Amygdala (tissue), 56 donors: ENCODE measurements at regions not wholly inside any gene's neighbourhood (a gene's known extent, or its start where the extent isn't known, plus 50 kb on each side); places are given as distances from the start of the nearest gene placed in this dataset.

Experiments
- DNase-seq, 56 donors: peaks; one replicate each; lab custom pipeline; 2025; lab: John Stamatoyannopoulos, UW

DNA sequence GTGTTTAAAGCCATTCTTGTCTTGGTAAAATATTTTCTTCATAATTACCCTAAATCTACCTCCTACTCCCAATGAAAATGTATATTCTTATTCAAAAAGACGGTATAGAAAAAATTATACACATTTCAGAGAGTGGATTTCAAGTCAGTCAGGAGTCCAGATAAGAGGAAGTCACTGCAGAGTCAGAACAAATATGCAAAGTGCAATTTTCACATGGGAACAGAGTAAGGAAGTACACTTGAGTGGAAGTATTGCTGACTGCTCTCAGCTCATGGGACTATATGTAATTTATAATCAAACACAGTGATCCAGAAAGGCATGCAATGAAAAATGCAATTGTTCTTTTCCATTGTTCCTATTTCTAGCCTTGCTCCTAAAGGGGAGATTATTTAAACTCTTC, 1128.0 kb downstream of the AACS start:
- no peak for DNase-seq

DNA sequence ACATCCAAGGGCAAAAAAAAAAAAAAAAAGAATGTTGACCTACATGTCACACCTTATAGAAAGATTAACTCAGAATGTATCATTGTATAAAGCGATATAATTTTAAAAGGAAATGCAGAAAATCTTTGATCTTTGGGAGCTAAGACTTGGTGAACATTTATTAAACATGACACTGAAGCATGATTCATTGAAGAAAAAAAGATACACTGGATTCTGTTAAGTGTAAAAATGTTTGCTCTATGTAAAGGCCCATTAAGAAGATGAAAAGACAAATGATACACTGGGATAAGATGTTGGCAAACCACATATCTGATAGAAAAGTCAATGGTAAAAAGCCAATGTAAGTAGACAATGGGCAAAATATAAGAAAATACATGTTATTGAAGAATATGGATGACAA, 1131.0 kb downstream of the AACS start:
- DNase-seq, result no peak

GRCh38 chr12:126198516-126198915, 1133.3 kb downstream of the AACS start:
- DNase-seq, result no peak

DNA sequence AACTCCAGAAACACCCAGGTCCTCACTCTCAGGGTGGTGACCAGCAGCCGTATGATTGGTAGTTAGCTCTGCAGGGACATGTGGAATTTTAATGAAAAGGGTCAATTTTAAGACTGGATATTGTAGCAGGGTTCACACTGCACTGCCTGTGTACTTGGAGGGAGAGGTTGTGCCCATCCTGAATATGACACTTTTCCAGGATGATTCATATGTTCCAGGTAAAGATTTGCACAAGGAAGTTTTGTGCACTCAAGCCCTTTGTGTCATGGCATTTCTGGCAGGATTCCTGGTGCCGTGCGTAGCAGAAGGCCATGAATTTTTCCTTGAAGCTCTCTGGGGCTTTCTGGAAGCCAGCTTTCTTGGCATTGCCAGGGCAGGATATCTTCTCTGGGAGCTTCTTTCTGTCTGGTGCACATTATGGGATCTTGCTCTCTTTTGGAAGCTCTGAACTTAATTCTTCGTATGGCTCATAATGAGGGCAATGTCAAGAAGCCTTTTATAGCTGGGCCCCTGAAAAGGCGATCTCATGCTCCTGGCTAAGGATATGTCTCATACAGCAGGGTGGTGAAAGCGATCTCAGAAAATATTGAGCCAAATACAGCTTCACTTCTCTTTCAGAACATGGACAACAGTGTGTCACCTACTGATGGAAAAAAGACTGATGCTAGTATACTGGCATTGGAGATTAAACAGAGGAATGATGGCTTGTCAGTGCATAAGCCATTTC, 1133.9 kb downstream of the AACS start:
- no peak for DNase-seq

GRCh38 chr12:126201981-126202537, 1136.8 kb downstream of the AACS start:
- DNase-seq, result no peak

DNA sequence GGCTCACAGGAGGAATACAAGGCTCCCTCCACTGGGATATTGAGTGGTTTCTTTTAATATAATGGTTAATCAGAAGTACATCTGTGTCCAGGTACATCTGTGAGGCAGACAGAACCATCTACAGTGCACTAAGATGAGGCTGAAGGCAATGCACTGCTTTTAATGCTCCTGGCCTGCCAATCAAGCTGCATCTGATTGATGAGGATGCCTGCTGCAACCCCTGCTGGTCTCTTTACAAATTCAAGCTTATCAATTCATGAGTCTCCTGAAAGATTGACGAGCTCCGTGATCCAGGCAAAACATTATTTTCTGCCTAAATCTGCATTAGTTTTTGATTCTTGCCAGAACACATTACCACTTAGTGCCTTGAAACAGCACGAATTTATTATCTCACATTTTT, 1139.1 kb downstream of the AACS start:
- no peak for DNase-seq

- DNase-seq, result no peak
These were observed 1144.8 kb downstream of the AACS start for GRCh38 chr12:126210026-126210425.

- no peak for DNase-seq
These were observed 1145.2 kb downstream of the AACS start for GRCh38 chr12:126210448-126210847.

DNA sequence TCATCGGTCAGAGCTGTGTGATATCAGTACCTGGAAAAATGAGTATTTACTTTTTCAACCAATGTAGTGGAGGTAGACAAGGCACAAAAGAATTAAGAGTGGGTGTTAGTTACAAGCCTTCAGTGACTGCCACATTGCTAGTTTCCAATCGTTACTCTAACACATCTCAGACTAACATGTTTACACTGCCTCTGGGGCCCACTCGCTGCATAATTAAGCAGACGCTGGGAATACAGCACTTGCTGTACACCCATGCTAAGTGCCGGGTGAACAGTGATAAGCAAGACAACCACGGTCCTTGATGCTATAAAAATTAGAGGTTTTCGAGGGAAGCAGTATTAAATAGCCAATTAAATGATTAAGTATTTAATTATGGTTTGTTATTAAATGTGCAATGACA, 1147.6 kb downstream of the AACS start:
- no peak for DNase-seq

DNA sequence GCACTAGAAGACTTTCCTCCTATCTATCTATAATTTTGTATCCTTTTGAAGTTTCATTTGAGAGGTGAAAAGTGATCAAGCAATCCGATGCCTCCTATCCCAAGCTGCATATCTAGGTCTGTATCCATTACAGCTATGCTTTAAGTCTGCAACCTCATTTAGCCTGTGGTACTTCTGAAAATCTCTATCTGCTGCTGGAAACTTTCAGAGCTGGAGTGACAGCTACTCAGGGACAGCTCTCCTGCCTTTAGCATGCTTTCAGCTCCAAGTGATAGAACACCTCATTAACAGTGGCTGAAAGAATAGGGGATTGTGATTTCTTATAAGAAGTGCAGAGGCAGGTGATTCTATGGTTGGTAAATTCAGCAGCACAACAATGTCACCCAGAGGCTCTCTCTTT, 1153.5 kb downstream of the AACS start:
- no peak for DNase-seq

DNA sequence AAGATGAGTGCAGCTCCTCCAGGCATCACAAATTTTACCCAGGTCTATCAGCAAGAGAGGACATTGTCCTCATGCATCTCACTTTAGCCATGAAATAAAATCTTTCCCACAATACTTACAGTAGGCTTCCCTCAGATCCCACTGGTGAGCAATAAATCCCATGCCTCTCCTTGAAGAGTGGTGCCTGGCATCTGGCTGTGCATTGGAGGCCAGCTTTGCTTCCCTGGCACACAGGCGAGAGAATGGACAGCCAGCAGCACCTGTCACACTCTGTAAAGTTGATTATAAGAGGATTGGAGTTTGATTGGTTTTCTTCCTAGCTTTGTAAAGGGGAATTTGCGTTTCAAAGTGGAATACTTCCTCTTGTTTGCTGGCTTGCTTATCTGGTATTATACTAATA, 1153.9 kb downstream of the AACS start:
- DNase-seq, result no peak

DNA sequence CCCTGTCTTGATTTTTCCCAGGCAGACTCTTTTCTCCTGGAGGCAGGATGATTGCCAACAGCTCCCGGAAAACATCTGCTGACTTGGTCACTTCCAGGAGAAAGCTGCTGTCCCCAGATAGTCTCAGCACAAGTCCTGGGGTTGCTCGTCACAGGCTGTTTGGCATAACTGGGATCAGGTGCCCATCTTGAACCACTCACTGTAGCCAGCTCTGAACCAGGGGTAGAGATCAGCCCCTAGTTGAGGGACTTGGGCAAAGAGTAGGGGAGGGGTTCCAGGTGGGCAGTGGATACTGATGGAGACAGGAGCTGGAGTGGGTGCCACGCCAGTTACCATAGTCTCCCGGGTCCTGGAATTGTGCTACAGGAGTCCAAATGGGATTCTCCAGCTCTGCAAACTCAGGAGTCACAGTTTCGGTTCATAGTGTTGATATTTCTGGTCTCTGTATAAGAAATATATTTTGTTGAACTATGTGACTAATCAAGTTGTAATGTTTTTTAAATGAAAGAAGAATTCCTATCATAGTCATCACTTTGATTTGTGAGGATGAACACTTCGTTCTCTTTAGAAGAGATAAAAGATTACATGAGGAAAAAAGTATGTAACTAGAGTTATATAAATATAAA, 1154.5 kb downstream of the AACS start:
- DNase-seq, result no peak

- no peak for DNase-seq
These were observed 1158.8 kb downstream of the AACS start for GRCh38 chr12:126224032-126224431.

- no peak for DNase-seq
These were observed 1163.7 kb downstream of the AACS start for GRCh38 chr12:126228936-126229335.

DNA sequence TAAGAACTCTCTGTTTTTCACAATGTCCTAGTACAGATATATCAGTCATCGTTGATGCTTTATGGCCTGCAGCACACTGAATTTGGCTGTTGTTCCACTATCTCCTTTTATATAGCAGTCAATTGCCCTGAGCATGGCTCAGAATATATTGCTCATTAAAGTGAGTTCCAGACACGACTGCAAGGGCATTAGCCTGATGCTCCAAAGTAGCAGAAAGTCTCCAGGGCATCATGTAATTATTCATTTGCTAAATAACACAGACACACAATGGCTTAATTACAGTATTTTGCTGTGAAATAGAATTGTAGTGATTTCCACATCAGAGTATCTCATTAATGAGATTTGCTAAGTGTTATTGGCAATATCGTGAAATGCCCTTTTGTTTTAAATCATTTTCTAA, 1167.5 kb downstream of the AACS start:
- no peak for DNase-seq

- DNase-seq, result no peak
These were observed 1168.4 kb downstream of the AACS start for GRCh38 chr12:126233625-126234024.

- DNase-seq, result no peak
These were observed 1178.7 kb downstream of the AACS start for GRCh38 chr12:126243814-126244440.

DNA sequence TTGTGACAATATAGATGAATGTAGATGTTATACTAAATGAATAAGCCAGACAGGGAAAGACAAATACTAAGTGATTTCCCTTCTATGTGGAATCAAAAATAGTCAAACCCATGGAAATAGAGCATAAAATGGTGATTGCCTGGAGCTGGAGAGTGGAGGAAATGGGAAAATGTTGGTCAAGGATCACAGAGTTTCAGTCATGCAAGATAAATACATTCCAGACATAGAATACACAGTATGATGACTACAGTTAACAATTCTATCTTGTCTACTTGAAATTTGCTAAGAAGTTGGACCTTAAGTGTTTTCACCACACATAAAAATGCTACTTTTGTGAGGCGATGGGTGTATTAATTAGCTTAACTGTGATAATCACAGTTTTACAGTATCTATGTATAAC, 1182.7 kb downstream of the AACS start:
- no peak for DNase-seq

GRCh38 chr12:126248871-126249403, 1183.7 kb downstream of the AACS start:
- DNase-seq, result no peak

DNA sequence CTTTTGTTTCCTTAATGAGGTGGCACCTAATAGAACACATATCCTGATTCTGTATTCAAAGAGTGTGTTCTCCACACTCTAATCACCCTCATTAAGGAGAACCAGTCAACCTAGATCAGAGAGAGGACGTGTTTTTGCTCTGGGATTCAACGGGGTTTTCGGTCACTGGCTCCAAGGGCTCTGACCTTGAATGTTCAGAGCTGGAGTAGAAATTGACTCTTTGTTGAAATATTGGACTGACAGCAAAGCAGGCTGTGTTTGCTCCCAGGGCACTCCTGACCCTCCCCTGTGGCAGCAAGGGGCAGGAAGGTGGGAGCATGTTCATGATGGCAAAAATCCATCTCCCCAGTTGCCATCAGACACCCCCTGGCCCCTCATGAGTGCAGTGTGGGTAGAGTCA, 1193.0 kb downstream of the AACS start:
- DNase-seq, result no peak

- DNase-seq, result no peak
These were observed 1197.6 kb downstream of the AACS start for GRCh38 chr12:126262829-126263228.

GRCh38 chr12:126268222-126268621, 1203.0 kb downstream of the AACS start:
- no peak for DNase-seq
